A549 (cell line): ENCODE measurements at regions not wholly inside any gene's neighbourhood (a gene's known extent, or its start where the extent isn't known, plus 50 kb on each side); places are given as distances from the start of the nearest gene placed in this dataset.
"Not testable (repeated sequence)": the region's sequence is repeated elsewhere in the genome, so short reads cannot be mapped to it uniquely, and the experiment has no call there.

Source experiments
- CEBPB ChIP-seq, 2 experiments: fragments of >200 bp in 1 of 2; sonication (Bioruptor Twin) in 1 of 2; formaldehyde crosslinking in 1 of 2; IDR thresholded peaks; 2 replicates each; pipeline ENCODE4 v1.6.1; 2012 to 2016
- CTCF ChIP-seq: fragments of >200 bp; sonication (Bioruptor Twin); formaldehyde crosslinking; IDR thresholded peaks from 3 replicates; pipeline ENCODE4 v1.5.1; 2016
- HOXA7 ChIP-seq: fragments of 250-450 bp; sonication (Bioruptor Pico); IDR thresholded peaks from 2 replicates; pipeline ENCODE4 v1.5.0; 2020; ENCODE audit warnings: mild to moderate bottlenecking, moderate library complexity
- JUNB ChIP-seq: fragments of >200 bp; sonication (Bioruptor Twin); formaldehyde crosslinking; IDR thresholded peaks from 2 replicates; pipeline ENCODE4 v1.6.1; 2016
- MAX ChIP-seq: IDR thresholded peaks from 2 replicates; pipeline ENCODE4 v1.6.1; 2012
- POLR2AphosphoS2 ChIP-seq: conservative IDR thresholded peaks from 2 replicates; pipeline ENCODE4 v1.6.1; 2012; ENCODE audit warnings: low read length, improper control_type of control experiment, inconsistent platforms
- RAD21 ChIP-seq, 2 experiments: fragments of >200 bp in 1 of 2; sonication (Bioruptor Twin) in 1 of 2; formaldehyde crosslinking in 1 of 2; IDR thresholded peaks in 1 of 2; conservative IDR thresholded peaks in 1 of 2; 2 replicates in 1 of 2; 3 replicates in 1 of 2; pipeline ENCODE4 v1.6.1; 2012 to 2018; ENCODE audit warnings: inconsistent platforms in 1 of 2
- RARB ChIP-seq: fragments of 250-450 bp; sonication (Bioruptor Pico); IDR thresholded peaks from 2 replicates; pipeline ENCODE4 v1.8.0; 2021; ENCODE audit warnings: mild to moderate bottlenecking, moderate library complexity
- SMC3 ChIP-seq: fragments of >200 bp; sonication (Bioruptor Twin); formaldehyde crosslinking; IDR thresholded peaks from 3 replicates; pipeline ENCODE4 v1.6.1; 2018; ENCODE audit warnings: inconsistent platforms
- TP53 ChIP-seq: fragments of 250-450 bp; sonication (Bioruptor Pico); IDR thresholded peaks from 2 replicates; pipeline ENCODE4 v1.5.0; 2021; ENCODE audit warnings: mild to moderate bottlenecking, moderate library complexity
- TF ChIP-seq, protein P1 (sequence below): fragments of 200-600 bp; sonication (generic); IDR thresholded peaks from 2 replicates; pipeline ENCODE4 v1.6.1; 2016; ENCODE audit warnings: antibody characterized with exemption, mild to moderate bottlenecking, moderate library complexity

- not testable (repeated sequence) for TF ChIP-seq RAD21 (conservative IDR thresholded peaks at IDR 0.05 in 1 of 2, IDR thresholded peaks at IDR 0.05 in 1 of 2); HOXA7; CTCF; MAX; JUNB; SMC3; POLR2AphosphoS2; CEBPB (IDR thresholded peaks at IDR 0.05); RARB (CRISPR knock-in tag); TP53 (CRISPR knock-in tag)
- TF ChIP-seq, protein P1, sequence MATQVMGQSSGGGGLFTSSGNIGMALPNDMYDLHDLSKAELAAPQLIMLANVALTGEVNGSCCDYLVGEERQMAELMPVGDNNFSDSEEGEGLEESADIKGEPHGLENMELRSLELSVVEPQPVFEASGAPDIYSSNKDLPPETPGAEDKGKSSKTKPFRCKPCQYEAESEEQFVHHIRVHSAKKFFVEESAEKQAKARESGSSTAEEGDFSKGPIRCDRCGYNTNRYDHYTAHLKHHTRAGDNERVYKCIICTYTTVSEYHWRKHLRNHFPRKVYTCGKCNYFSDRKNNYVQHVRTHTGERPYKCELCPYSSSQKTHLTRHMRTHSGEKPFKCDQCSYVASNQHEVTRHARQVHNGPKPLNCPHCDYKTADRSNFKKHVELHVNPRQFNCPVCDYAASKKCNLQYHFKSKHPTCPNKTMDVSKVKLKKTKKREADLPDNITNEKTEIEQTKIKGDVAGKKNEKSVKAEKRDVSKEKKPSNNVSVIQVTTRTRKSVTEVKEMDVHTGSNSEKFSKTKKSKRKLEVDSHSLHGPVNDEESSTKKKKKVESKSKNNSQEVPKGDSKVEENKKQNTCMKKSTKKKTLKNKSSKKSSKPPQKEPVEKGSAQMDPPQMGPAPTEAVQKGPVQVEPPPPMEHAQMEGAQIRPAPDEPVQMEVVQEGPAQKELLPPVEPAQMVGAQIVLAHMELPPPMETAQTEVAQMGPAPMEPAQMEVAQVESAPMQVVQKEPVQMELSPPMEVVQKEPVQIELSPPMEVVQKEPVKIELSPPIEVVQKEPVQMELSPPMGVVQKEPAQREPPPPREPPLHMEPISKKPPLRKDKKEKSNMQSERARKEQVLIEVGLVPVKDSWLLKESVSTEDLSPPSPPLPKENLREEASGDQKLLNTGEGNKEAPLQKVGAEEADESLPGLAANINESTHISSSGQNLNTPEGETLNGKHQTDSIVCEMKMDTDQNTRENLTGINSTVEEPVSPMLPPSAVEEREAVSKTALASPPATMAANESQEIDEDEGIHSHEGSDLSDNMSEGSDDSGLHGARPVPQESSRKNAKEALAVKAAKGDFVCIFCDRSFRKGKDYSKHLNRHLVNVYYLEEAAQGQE: not testable (repeated sequence)
These were observed 324.6 kb upstream of the PHF14 start for GRCh38 chr7:10649120-10649519.
